NCI-H2171 (cell line): ENCODE measurements at regions not wholly inside any gene's neighbourhood (a gene's known extent, or its start where the extent isn't known, plus 50 kb on each side); places are given as distances from the start of the nearest gene placed in this dataset.

Experiments used
- DNase-seq: peaks from one replicate; lab custom pipeline; 2025; lab: John Stamatoyannopoulos, UW

- no peak for DNase-seq
These were observed 409.9 kb downstream of the MTX2 start for GRCh38 chr2:176679061-176679669.

GRCh38 chr2:176680916-176681516 lies 411.8 kb downstream of the MTX2 start:
- DNase-seq, result no peak

GRCh38 chr2:176681584-176682115 lies 412.4 kb downstream of the MTX2 start:
- no peak for DNase-seq

GRCh38 chr2:176682278-176682677 lies 413.0 kb downstream of the MTX2 start:
- DNase-seq, result no peak

GRCh38 chr2:176683618-176684111 lies 414.4 kb downstream of the MTX2 start:
- no peak for DNase-seq

GRCh38 chr2:176685908-176686307 lies 416.7 kb downstream of the MTX2 start:
- no peak for DNase-seq

GRCh38 chr2:176686328-176686727 lies 417.1 kb downstream of the MTX2 start:
- no peak for DNase-seq

- DNase-seq, result no peak
These were observed 418.1 kb downstream of the MTX2 start for GRCh38 chr2:176687342-176687741.

GRCh38 chr2:176687944-176688343 lies 418.7 kb downstream of the MTX2 start:
- no peak for DNase-seq

- DNase-seq, result no peak
These were observed 420.5 kb downstream of the MTX2 start for GRCh38 chr2:176689711-176690110.

- DNase-seq, result no peak
These were observed 422.2 kb downstream of the MTX2 start for GRCh38 chr2:176691471-176691870.

GRCh38 chr2:176692533-176692932 lies 423.3 kb downstream of the MTX2 start:
- no peak for DNase-seq

- no peak for DNase-seq
These were observed 429.9 kb downstream of the MTX2 start for GRCh38 chr2:176699098-176699497.

- DNase-seq, result no peak
These were observed 430.4 kb downstream of the MTX2 start for GRCh38 chr2:176699644-176700043.

- DNase-seq, result no peak
These were observed 432.9 kb downstream of the MTX2 start for GRCh38 chr2:176702131-176702530.

- no peak for DNase-seq
These were observed 435.1 kb downstream of the MTX2 start for GRCh38 chr2:176704282-176704858.

GRCh38 chr2:176709149-176709951 lies 440.1 kb downstream of the MTX2 start:
- DNase-seq, result no peak

- DNase-seq, result no peak
These were observed 440.7 kb downstream of the MTX2 start for GRCh38 chr2:176709991-176710390.

GRCh38 chr2:176710657-176711186 lies 441.5 kb downstream of the MTX2 start:
- DNase-seq, result no peak

GRCh38 chr2:176725873-176726645 lies 456.8 kb downstream of the MTX2 start:
- no peak for DNase-seq

- DNase-seq, result no peak
These were observed 458.5 kb downstream of the MTX2 start for GRCh38 chr2:176727696-176728095.
